Endothelial cell (in vitro differentiated cells): ENCODE measurements at regions not wholly inside any gene's neighbourhood (a gene's known extent, or its start where the extent isn't known, plus 50 kb on each side); places are given as distances from the start of the nearest gene placed in this dataset.

Experiments used
- DNase-seq: peaks from one replicate; pipeline ENCODE4 v3.0.0; 2021; ENCODE audit warnings: low spot score
- H3K27ac Mint-ChIP-seq: one replicate; pipeline ENCODE4 v1.8.0; 2021; ENCODE audit warnings: mixed read lengths, inconsistent platforms; ENCODE audit not compliant: unreplicated experiment
- H3K27me3 Mint-ChIP-seq: one replicate; pipeline ENCODE4 v1.8.0; 2021; ENCODE audit warnings: mild to moderate bottlenecking, moderate library complexity, mixed read lengths, inconsistent platforms; ENCODE audit not compliant: unreplicated experiment
- H3K36me3 Mint-ChIP-seq: one replicate; pipeline ENCODE4 v1.8.0; 2021; ENCODE audit warnings: mild to moderate bottlenecking, low read depth, mixed read lengths, inconsistent platforms; ENCODE audit not compliant: unreplicated experiment
- H3K4me1 Mint-ChIP-seq: one replicate; pipeline ENCODE4 v1.8.0; 2021; ENCODE audit warnings: mild to moderate bottlenecking, mixed read lengths, inconsistent platforms; ENCODE audit not compliant: unreplicated experiment
- H3K4me3 Mint-ChIP-seq: one replicate; pipeline ENCODE4 v1.8.0; 2021; ENCODE audit warnings: mild to moderate bottlenecking, mixed read lengths, inconsistent platforms; ENCODE audit not compliant: unreplicated experiment
- H3K9me3 Mint-ChIP-seq: one replicate; pipeline ENCODE4 v1.8.0; 2021; ENCODE audit warnings: mixed read lengths, inconsistent platforms; ENCODE audit not compliant: unreplicated experiment
- CTCF ChIP-seq: fragments of 200-600 bp; sonication (generic); IDR thresholded peaks from one replicate; pipeline ENCODE4 v1.5.0; 2021; ENCODE audit warnings: antibody characterized with exemption; ENCODE audit not compliant: unreplicated experiment

- Mint-ChIP-seq H3K36me3 (no peaks in the 10 kb centered on the region), H3K9me3 (no peaks in the 10 kb centered on the region), H3K4me3 (no peak overlapping the region), H3K27me3 (no peaks in the 10 kb centered on the region), H3K27ac (no peak overlapping the region), H3K4me1 (no peaks in the 10 kb centered on the region)
- no peak for DNase-seq
- no peak for TF ChIP-seq CTCF
Measured at GRCh38 chr11:103625624-103625965, 410.8 kb upstream of the DDI1 start.

GRCh38 chr11:103628121-103628520 lies 408.3 kb upstream of the DDI1 start:
- Mint-ChIP-seq H3K27ac (no peak overlapping the region), H3K9me3 (no peaks in the 10 kb centered on the region), H3K4me1 (no peaks in the 10 kb centered on the region), H3K27me3 (peaks cover 1% of the 10 kb centered on the region), H3K36me3 (no peaks in the 10 kb centered on the region), H3K4me3 (no peak overlapping the region)
- TF ChIP-seq CTCF: no peak
- DNase-seq: no peak

- Mint-ChIP-seq H3K9me3 (no peaks in the 10 kb centered on the region), H3K27ac (no peak overlapping the region), H3K4me3 (no peak overlapping the region), H3K36me3 (no peaks in the 10 kb centered on the region), H3K4me1 (no peaks in the 10 kb centered on the region), H3K27me3 (peaks cover 1% of the 10 kb centered on the region)
- no peak for TF ChIP-seq CTCF
- DNase-seq: no peak
Measured at GRCh38 chr11:103631841-103632240, 404.6 kb upstream of the DDI1 start.

- no peaks in the 10 kb centered on the region for H3K4me1 Mint-ChIP-seq
- TF ChIP-seq CTCF: no peak
- peaks cover 1% of the 10 kb centered on the region for H3K27me3 Mint-ChIP-seq
- no peak overlapping the region for H3K4me3 Mint-ChIP-seq
- DNase-seq: no peak
- H3K36me3 Mint-ChIP-seq: no peaks in the 10 kb centered on the region
- H3K27ac Mint-ChIP-seq: no peak overlapping the region
- H3K9me3 Mint-ChIP-seq: no peaks in the 10 kb centered on the region
Measured at GRCh38 chr11:103633068-103633788, 403.2 kb upstream of the DDI1 start.

- no peak overlapping the region for H3K4me3 Mint-ChIP-seq
- no peak for TF ChIP-seq CTCF
- H3K27me3 Mint-ChIP-seq: peaks cover 1% of the 10 kb centered on the region
- no peak overlapping the region for H3K27ac Mint-ChIP-seq
- H3K4me1 Mint-ChIP-seq: no peaks in the 10 kb centered on the region
- no peaks in the 10 kb centered on the region for H3K36me3 Mint-ChIP-seq
- DNase-seq: no peak
- no peaks in the 10 kb centered on the region for H3K9me3 Mint-ChIP-seq
Measured at GRCh38 chr11:103633819-103634590, 402.4 kb upstream of the DDI1 start.
